Retinal pigment epithelial cell (primary cell): ENCODE measurements at regions not wholly inside any gene's neighbourhood (a gene's known extent, or its start where the extent isn't known, plus 50 kb on each side); places are given as distances from the start of the nearest gene placed in this dataset.
A peak's percentile ranks its signal among the peaks of the same experiment; 100 is the strongest.

Experiments
- DNase-seq: peaks from one replicate; pipeline ENCODE4 v3.0.0-alpha.2; 2010; ENCODE audit warnings: low read depth
- H3K4me3 ChIP-seq: 2 replicates; pipeline ENCODE4 v1.5.1; 2011; ENCODE audit warnings: mild to moderate bottlenecking, low read length, control low read depth, moderate library complexity
- CTCF ChIP-seq: conservative IDR thresholded peaks from 2 replicates; pipeline ENCODE4 v1.5.1; 2011; ENCODE audit warnings: low read depth, low read length, control low read depth, inconsistent platforms

GRCh38 chr4:143025081-143025704 is 159.5 kb upstream of the USP38 start:
- DNase-seq, result peak; percentile 7
- H3K4me3 ChIP-seq, result no peak overlapping the region
- TF ChIP-seq CTCF, result peak; percentile 57

- TF ChIP-seq CTCF, result no peak
- no peak for DNase-seq
- no peak overlapping the region for H3K4me3 ChIP-seq
Observed at GRCh38 chr4:143026459-143027170, 158.1 kb upstream of the USP38 start.

GRCh38 chr4:143035661-143036060 is 149.1 kb upstream of the USP38 start:
- no peak for TF ChIP-seq CTCF
- no peak overlapping the region for H3K4me3 ChIP-seq
- DNase-seq, result no peak

- no peak overlapping the region for H3K4me3 ChIP-seq
- no peak for TF ChIP-seq CTCF
- no peak for DNase-seq
Observed at GRCh38 chr4:143036443-143036842, 148.3 kb upstream of the USP38 start.

- no peak for DNase-seq
- no peak overlapping the region for H3K4me3 ChIP-seq
- no peak for TF ChIP-seq CTCF
Observed at GRCh38 chr4:143046454-143046853, 138.3 kb upstream of the USP38 start.

- H3K4me3 ChIP-seq, result no peak overlapping the region
- TF ChIP-seq CTCF, result no peak
- DNase-seq, result no peak
Observed at GRCh38 chr4:143046906-143047305, 137.8 kb upstream of the USP38 start.

- no peak for DNase-seq
- no peak for TF ChIP-seq CTCF
- no peak overlapping the region for H3K4me3 ChIP-seq
Observed at GRCh38 chr4:143054971-143055370, 129.7 kb upstream of the USP38 start.
